ENCODE measurements at regions not wholly inside any gene's neighbourhood (a gene's known extent, or its start where the extent isn't known, plus 50 kb on each side); places are given as distances from the start of the nearest gene placed in this dataset.

DNA sequence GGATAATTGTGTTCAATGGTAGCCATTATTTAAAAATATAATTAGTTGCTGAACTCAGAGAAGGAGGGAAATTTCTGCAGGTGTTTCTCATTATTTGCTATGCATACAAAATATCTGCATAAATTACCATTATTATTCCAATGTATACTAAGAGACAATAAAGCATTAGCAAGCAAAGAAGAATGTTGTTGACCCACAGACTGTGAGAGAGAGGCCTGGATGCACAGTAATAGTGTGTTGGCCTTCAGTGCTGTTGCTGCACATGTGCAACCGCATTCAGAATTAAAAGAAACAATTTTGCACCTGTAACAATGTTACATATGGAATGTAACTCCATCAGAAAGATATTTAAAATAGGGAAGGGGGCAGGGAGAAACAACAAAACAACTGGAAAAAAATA, 155.6 kb upstream of the KCNH8 start:
- no peaks in the 10 kb centered on the region for H3K4me1 ChIP-seq
- no peaks in the 10 kb centered on the region for H3K9me3 ChIP-seq
- H3K4me3 ChIP-seq: no peak overlapping the region
- no peaks in the 10 kb centered on the region for H3K36me3 ChIP-seq
- intact Hi-C loops (cut with DNase I): no loop called here
- no peaks in the 10 kb centered on the region for H3K27me3 ChIP-seq
- no peak overlapping the region for H3K27ac ChIP-seq
- TF ChIP-seq CTCF (IDR thresholded peaks at IDR 0.05): no peak
- TF ChIP-seq POLR2AphosphoS5 (IDR thresholded peaks at IDR 0.05; ENCODE audit: insufficient read depth in 1 of 2, low read depth in 1 of 2): no peak
- TF ChIP-seq POLR2A (IDR thresholded peaks at IDR 0.05): no peak
- no peak for DNase-seq (ENCODE audit: extremely low spot score in 2 of 2)

GRCh38 chr3:18989237-18989795, 159.0 kb upstream of the KCNH8 start:
- TF ChIP-seq CTCF (IDR thresholded peaks at IDR 0.05): no peak
- no peak for TF ChIP-seq POLR2A (IDR thresholded peaks at IDR 0.05)
- no peak for TF ChIP-seq POLR2AphosphoS5 (IDR thresholded peaks at IDR 0.05; ENCODE audit: insufficient read depth in 1 of 2, low read depth in 1 of 2)
- no peak overlapping the region for H3K27ac ChIP-seq
- H3K4me1 ChIP-seq: no peaks in the 10 kb centered on the region
- no peak overlapping the region for H3K4me3 ChIP-seq
- H3K27me3 ChIP-seq: no peaks in the 10 kb centered on the region
- no peak for DNase-seq (ENCODE audit: extremely low spot score in 2 of 2)
- H3K36me3 ChIP-seq: no peaks in the 10 kb centered on the region
- H3K9me3 ChIP-seq: no peaks in the 10 kb centered on the region
- intact Hi-C loops (cut with DNase I): no loop called here

DNA sequence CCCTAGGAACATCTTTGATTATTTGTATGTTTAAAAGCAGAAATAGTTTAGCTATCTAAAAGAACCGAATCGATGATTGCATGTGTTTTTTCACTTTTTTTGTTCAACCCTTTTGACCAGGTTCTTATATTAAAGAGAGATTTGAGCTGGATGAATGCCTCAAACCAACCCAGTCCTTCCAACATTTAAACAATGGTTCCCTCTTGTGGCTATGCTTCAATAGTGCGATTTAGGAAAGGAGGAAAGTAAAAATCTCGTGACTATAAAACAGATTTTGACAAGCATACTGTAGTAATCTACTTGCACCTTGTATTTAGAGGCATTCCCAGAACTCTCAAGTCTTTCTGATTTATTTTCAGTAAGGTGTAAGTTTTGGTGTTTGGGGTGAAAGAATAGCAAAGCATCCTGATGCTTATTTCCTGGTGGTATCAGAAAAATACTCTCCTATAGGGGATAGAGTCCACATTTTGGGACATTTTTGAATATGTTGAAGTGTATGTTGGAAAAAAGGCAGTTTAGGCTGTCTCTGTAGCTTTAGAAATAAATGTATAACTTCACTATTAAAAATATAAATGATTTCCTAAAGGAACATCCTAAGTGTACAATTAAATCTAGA, 159.6 kb upstream of the KCNH8 start:
- Histone ChIP-seq H3K36me3 (no peaks in the 10 kb centered on the region), H3K4me1 (no peaks in the 10 kb centered on the region), H3K4me3 (no peak overlapping the region), H3K9me3 (no peaks in the 10 kb centered on the region), H3K27me3 (no peaks in the 10 kb centered on the region), H3K27ac (no peak overlapping the region)
- no peak for DNase-seq (ENCODE audit: extremely low spot score in 2 of 2)
- intact Hi-C loops (cut with DNase I): no loop called here
- TF ChIP-seq POLR2AphosphoS5 (IDR thresholded peaks at IDR 0.05; ENCODE audit: insufficient read depth in 1 of 2, low read depth in 1 of 2): no peak
- TF ChIP-seq CTCF (IDR thresholded peaks at IDR 0.05): peak in 1 of 3 experiments; percentile 18

- TF ChIP-seq CTCF (IDR thresholded peaks at IDR 0.05): no peak
- TF ChIP-seq POLR2AphosphoS5 (IDR thresholded peaks at IDR 0.05; ENCODE audit: insufficient read depth in 1 of 2, low read depth in 1 of 2): no peak
- TF ChIP-seq POLR2A (IDR thresholded peaks at IDR 0.05): no peak
- H3K36me3 ChIP-seq: no peaks in the 10 kb centered on the region
- H3K27me3 ChIP-seq: no peaks in the 10 kb centered on the region
- DNase-seq (ENCODE audit: extremely low spot score in 2 of 2): no peak
- no peak overlapping the region for H3K4me3 ChIP-seq
- no peaks in the 10 kb centered on the region for H3K9me3 ChIP-seq
- intact Hi-C loops (cut with DNase I): no loop called here
- no peaks in the 10 kb centered on the region for H3K4me1 ChIP-seq
- H3K27ac ChIP-seq: no peak overlapping the region
Measured at GRCh38 chr3:18987862-18988447, 160.4 kb upstream of the KCNH8 start.

DNA sequence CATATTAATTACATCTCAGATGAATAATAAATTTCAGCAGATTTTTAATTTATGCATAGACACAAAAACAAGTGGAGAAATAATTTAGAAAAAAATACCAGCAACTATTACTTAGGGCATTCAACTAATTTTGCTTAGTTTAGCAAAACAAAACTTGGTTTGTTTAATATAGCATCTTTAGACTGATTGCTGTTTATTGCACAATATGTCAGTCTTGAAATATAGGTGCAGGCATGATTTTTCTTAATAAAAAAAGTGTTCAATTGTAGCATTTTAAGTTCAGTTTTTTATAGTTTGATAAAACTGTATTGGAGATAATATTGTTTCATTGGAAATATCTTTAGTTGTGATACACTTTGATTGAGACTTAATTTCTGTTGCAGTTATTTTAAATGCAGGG, 161.2 kb upstream of the KCNH8 start:
- Histone ChIP-seq H3K4me3 (no peak overlapping the region), H3K27ac (no peak overlapping the region), H3K27me3 (no peaks in the 10 kb centered on the region), H3K9me3 (no peaks in the 10 kb centered on the region), H3K36me3 (no peaks in the 10 kb centered on the region), H3K4me1 (no peaks in the 10 kb centered on the region)
- no peak for TF ChIP-seq POLR2A (IDR thresholded peaks at IDR 0.05)
- TF ChIP-seq POLR2AphosphoS5 (IDR thresholded peaks at IDR 0.05; ENCODE audit: insufficient read depth in 1 of 2, low read depth in 1 of 2): no peak
- TF ChIP-seq CTCF (IDR thresholded peaks at IDR 0.05): no peak
- no peak for DNase-seq (ENCODE audit: extremely low spot score in 2 of 2)
- intact Hi-C loops (cut with DNase I): no loop called here

Measured in vagina (tissue), 2 donors.